ENCODE measurements at regions not wholly inside any gene's neighbourhood (a gene's known extent, or its start where the extent isn't known, plus 50 kb on each side); places are given as distances from the start of the nearest gene placed in this dataset.

DNA sequence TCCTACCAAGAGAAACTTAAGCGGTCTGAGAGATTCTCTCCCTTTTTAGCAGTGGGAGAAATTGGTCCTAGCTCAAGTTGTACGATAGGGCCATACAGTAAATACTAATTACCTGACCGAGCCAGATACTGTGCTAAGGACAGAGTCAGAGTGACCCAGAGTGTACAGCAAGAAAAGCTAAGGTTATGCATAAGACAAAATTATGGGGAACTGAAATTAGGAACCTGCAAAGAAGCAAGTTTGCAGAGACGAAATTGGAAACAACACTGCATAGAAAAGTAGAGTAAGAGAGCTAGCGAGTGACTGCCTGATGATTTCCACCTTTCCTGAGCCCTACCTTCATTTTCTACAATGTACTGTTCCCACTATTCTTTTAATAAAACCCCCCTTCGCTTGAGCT, 278.1 kb downstream of the NKX6-1 start:
- TF ChIP-seq, protein P1, sequence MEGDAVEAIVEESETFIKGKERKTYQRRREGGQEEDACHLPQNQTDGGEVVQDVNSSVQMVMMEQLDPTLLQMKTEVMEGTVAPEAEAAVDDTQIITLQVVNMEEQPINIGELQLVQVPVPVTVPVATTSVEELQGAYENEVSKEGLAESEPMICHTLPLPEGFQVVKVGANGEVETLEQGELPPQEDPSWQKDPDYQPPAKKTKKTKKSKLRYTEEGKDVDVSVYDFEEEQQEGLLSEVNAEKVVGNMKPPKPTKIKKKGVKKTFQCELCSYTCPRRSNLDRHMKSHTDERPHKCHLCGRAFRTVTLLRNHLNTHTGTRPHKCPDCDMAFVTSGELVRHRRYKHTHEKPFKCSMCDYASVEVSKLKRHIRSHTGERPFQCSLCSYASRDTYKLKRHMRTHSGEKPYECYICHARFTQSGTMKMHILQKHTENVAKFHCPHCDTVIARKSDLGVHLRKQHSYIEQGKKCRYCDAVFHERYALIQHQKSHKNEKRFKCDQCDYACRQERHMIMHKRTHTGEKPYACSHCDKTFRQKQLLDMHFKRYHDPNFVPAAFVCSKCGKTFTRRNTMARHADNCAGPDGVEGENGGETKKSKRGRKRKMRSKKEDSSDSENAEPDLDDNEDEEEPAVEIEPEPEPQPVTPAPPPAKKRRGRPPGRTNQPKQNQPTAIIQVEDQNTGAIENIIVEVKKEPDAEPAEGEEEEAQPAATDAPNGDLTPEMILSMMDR (IDR thresholded peaks at IDR 0.05; ENCODE audit: insufficient read depth, low read length, poor library complexity, severe bottlenecking): no peak
- no peak for TF ChIP-seq EZH2phosphoT487 (conservative IDR thresholded peaks at IDR 0.05; ENCODE audit: low read length)

Data from SU-DHL-6 (cell line).